Activated CD4-positive, alpha-beta memory T cell treated with anti-CD3 and anti-CD28 coated beads for 36 hours (primary cell): ENCODE measurements at regions not wholly inside any gene's neighbourhood (a gene's known extent, or its start where the extent isn't known, plus 50 kb on each side); places are given as distances from the start of the nearest gene placed in this dataset.

Experiments
- CTCF ChIA-PET: fragments of 350-600 bp; sonication (Branson Sonifier 250); formaldehyde crosslinking; loops from one replicate; lab custom pipeline; 2021; ENCODE audit warnings: antibody characterized with exemption, inconsistent platforms; lab: Charles Lee
- POLR2A ChIA-PET: fragments of 350-600 bp; sonication (Branson Sonifier 250); formaldehyde crosslinking; loops from one replicate; lab custom pipeline; 2021; ENCODE audit warnings: antibody characterized with exemption; lab: Charles Lee
- DNase-seq: peaks from one replicate; pipeline ENCODE4 v3.0.0-alpha.2; 2020
- H3K27ac Mint-ChIP-seq: one replicate; pipeline ENCODE4 v1.8.0; 2021; ENCODE audit warnings: mixed read lengths
- H3K27me3 Mint-ChIP-seq: one replicate; pipeline ENCODE4 v1.8.0; 2021; ENCODE audit warnings: mixed read lengths
- H3K36me3 Mint-ChIP-seq: one replicate; pipeline ENCODE4 v1.8.0; 2021; ENCODE audit warnings: mixed read lengths
- H3K4me1 Mint-ChIP-seq: one replicate; pipeline ENCODE4 v1.8.0; 2021; ENCODE audit warnings: low read depth, mixed read lengths
- H3K4me3 Mint-ChIP-seq: one replicate; pipeline ENCODE4 v1.8.0; 2021; ENCODE audit warnings: mild to moderate bottlenecking, mixed read lengths
- H3K9me3 Mint-ChIP-seq: one replicate; pipeline ENCODE4 v1.8.0; 2021; ENCODE audit warnings: mixed read lengths
- intact Hi-C: fragments of 100-400 bp; cut with micrococcal nuclease; formaldehyde crosslinking; loops from one replicate; pipeline ENCODE4 v1.15.1; 2023

DNA sequence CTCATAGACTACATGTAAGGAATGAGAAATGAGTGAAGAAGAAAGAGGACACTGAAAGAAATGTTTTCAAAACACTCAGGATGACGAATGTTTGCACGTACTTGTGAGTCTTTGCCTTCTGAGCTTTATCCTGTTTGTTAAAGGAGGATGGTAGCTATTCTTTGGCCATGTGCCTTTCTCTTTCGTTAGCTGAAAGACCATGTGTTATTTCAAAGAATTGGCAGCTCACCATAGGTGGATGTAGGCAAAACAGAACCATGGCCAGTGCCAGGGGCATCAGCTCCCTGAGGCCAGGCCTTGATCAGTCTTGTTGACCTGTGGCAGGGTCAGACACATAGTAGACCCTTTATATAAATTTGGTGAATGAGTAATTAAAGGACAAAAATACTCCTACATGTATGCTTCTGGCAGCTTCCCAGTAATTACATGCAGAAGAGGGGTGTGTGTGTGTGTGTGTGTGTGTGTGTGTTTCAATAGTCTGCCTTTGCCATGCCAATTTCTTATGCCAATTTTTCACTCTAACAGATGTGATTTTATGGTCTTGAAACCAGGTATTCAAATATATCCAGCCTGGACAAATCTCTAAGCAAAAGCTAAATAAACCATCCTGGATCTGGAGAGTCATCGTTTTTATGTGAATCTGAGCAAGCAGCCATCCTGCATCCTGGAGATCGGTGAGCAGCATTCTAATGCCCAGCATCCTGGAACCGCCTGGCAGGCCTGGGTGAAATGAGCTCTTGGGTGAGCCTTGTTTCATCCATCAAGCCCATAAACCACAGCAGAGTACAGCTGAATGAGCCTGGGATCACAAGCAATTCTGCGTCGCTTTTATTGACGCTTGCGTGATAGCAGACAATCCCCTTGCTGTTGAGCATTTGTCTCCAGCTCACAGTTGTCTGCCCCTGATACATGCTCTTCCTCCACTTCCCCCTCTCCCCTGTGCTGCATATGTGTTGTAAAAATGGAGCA, 475.4 kb downstream of the MED10 start:
- Mint-ChIP-seq H3K4me1 (no peaks in the 10 kb centered on the region), H3K27me3 (no peaks in the 10 kb centered on the region), H3K9me3 (peaks cover 10% of the 10 kb centered on the region), H3K36me3 (no peaks in the 10 kb centered on the region), H3K27ac (no peak overlapping the region), H3K4me3 (no peak overlapping the region)
- no peak for DNase-seq
- CTCF ChIA-PET = interaction anchor here (0.6 kb wide), 1 partner anchor 1619 kb away, joined by 3 read pairs; no protein-coding TSS in a partner anchor
- intact Hi-C loops = no loop called here
- POLR2A ChIA-PET = no interaction called here

DNA sequence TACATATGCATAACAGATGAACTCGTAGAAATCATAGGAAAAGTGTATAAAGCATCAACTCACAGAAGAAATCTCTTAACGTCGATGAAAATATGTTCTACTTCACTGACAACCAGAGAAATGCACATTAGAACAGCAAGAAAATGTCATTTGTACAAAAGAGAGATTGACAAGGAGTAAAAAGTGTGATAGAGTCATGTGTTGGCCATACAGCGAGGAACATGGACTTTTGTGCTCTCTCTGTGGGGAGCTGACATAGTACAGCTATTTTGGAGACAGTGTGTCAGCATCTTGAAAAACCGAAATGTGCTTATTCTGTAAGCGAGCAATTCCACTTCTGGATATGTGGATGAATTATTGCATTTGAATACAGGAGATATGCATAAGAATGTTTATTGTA, 477.9 kb downstream of the ICE1 start:
- H3K27me3 Mint-ChIP-seq = peaks cover 2% of the 10 kb centered on the region
- CTCF ChIA-PET = no interaction called here
- no peaks in the 10 kb centered on the region for H3K4me1 Mint-ChIP-seq
- intact Hi-C loops = no loop called here
- no peak for DNase-seq
- POLR2A ChIA-PET = no interaction called here
- no peak overlapping the region for H3K4me3 Mint-ChIP-seq
- peaks cover 10% of the 10 kb centered on the region for H3K9me3 Mint-ChIP-seq
- no peaks in the 10 kb centered on the region for H3K36me3 Mint-ChIP-seq
- no peak overlapping the region for H3K27ac Mint-ChIP-seq

DNA sequence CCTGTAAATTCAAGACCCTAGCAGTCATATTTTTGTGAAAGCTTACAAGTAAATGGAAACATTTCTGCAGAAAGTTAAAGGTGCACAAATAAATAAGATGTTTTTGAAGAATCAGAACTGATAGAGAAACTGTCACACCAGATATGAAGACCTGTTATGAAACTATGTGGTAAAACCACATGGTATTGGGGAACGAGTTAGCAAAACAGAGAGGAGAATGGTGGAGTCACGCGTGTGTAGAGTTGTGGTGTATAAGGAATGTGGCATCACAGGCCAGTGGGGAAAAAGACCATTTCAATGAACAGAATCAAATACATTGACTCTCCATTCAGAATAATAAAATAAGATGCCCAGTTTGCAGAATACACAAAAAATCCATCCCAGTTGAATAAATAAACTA, 477.2 kb downstream of the ICE1 start:
- Mint-ChIP-seq H3K9me3 (peaks cover 10% of the 10 kb centered on the region), H3K27ac (no peak overlapping the region), H3K4me1 (no peaks in the 10 kb centered on the region), H3K27me3 (peaks cover 4% of the 10 kb centered on the region), H3K36me3 (no peaks in the 10 kb centered on the region), H3K4me3 (no peak overlapping the region)
- DNase-seq = no peak
- CTCF ChIA-PET = no interaction called here
- intact Hi-C loops = no loop called here
- POLR2A ChIA-PET = no interaction called here

DNA sequence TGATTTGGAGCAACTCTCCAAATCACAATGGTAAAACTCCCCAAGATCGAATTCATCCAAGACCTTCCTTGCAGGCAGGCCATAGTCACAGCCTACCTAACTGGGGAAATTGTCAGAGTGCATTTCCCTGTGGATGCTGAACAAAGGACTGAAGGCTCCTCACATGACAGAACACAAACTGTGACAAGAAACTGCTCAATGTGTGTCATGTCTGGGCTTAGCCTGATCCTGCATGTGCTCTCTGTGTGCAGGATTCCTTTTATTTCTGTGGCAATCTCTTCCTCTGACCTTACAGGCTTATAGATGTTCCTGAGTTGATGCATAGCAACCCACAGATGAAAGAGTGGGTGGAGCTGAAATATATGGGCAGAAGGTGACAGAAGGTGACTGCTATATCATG, 465.8 kb downstream of the ICE1 start:
- Mint-ChIP-seq H3K9me3 (no peaks in the 10 kb centered on the region), H3K27ac (no peak overlapping the region), H3K4me3 (no peak overlapping the region), H3K27me3 (peaks cover 6% of the 10 kb centered on the region), H3K4me1 (no peaks in the 10 kb centered on the region), H3K36me3 (no peaks in the 10 kb centered on the region)
- ChIA-PET CTCF (no interaction called here), POLR2A (no interaction called here)
- intact Hi-C loops = no loop called here
- no peak for DNase-seq

DNA sequence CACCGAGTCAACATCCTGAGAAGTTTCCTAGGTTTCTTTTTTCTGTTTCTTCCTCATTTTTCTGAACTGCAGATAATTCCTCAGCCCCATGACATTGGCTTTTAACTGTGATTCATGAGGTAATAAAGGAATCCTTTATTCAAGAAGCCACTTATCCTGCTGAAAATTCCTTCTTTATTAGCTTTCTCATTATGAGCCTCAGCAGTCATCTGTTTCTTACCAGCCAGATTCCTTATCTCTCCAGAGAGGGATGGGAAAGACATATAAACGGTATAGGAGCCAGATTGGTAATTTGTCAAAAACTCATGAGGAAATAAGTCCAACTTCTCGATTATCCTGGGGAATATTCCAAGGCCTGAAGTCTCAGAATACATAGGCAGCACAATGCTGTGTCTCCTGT, 465.4 kb downstream of the ICE1 start:
- ChIA-PET CTCF (no interaction called here), POLR2A (no interaction called here)
- Mint-ChIP-seq H3K36me3 (no peaks in the 10 kb centered on the region), H3K4me1 (no peaks in the 10 kb centered on the region), H3K9me3 (no peaks in the 10 kb centered on the region), H3K27ac (no peak overlapping the region), H3K27me3 (peaks cover 6% of the 10 kb centered on the region), H3K4me3 (no peak overlapping the region)
- no peak for DNase-seq
- intact Hi-C loops = no loop called here

DNA sequence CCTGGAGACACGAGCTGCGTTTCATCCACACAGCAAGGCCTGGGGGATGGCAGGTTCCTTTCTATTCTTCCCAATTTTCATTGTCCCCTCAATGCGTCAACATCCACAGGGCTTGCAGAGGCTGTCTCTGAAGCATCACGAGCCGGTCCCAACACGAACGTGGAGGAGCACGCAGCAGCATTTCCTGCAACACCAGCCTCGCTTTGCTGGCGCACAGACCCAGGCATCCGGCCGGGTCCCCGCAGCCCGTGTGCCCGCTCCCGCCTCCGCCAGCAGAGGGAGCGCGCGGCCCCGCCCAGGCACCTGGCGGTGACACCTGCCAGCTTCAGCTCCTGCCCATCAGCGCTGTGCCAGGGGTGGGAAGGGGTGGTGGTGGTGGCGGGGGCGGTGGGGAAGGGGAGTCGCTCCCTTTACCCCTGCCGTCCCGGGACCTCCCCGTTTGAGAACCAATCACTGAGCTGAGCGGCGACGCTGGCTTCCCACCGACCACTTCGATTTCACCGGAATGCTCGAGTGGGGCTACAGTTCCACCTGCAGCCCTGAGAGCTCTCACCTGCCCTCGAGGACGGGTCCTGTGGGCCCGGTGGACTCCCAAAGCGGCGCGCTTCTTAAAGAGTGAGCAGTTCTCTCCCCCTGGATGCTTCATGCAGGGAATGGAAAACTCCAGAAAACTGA, 464.5 kb downstream of the ICE1 start:
- Mint-ChIP-seq H3K27ac (no peak overlapping the region), H3K9me3 (no peaks in the 10 kb centered on the region), H3K4me1 (no peaks in the 10 kb centered on the region), H3K36me3 (no peaks in the 10 kb centered on the region), H3K27me3 (peaks cover 6% of the 10 kb centered on the region), H3K4me3 (no peak overlapping the region)
- ChIA-PET POLR2A (no interaction called here), CTCF (interaction anchor here (0.6 kb wide), 1 partner anchor 697 kb away, joined by 3 read pairs; no protein-coding TSS in a partner anchor)
- intact Hi-C loops = no loop called here
- DNase-seq = peak; percentile 54

DNA sequence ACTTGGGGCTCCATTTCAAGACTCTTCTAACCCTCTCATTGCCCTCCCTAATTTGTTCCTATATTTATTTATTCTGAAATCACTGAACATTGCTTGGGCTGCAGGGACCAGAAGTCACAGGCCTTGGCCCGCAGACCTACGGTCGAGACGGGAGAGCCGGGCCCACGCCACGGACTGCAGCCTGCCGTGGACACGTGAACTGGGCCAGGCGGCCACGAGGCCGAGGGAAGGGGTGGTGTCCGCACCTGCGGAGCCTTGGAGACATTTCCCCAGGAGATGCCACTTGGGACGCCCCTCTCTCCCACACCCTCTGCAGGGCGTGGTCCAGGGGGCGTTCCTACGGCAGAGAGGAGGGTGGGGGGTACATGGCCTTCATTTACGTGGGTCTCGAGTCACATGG, 463.9 kb downstream of the ICE1 start:
- Mint-ChIP-seq H3K36me3 (no peaks in the 10 kb centered on the region), H3K4me1 (no peaks in the 10 kb centered on the region), H3K4me3 (no peak overlapping the region), H3K27me3 (peaks cover 4% of the 10 kb centered on the region), H3K27ac (no peak overlapping the region), H3K9me3 (no peaks in the 10 kb centered on the region)
- CTCF ChIA-PET = interaction anchor here (0.6 kb wide), 1 partner anchor 697 kb away, joined by 3 read pairs; no protein-coding TSS in a partner anchor
- POLR2A ChIA-PET = no interaction called here
- no peak for DNase-seq
- intact Hi-C loops = no loop called here

DNA sequence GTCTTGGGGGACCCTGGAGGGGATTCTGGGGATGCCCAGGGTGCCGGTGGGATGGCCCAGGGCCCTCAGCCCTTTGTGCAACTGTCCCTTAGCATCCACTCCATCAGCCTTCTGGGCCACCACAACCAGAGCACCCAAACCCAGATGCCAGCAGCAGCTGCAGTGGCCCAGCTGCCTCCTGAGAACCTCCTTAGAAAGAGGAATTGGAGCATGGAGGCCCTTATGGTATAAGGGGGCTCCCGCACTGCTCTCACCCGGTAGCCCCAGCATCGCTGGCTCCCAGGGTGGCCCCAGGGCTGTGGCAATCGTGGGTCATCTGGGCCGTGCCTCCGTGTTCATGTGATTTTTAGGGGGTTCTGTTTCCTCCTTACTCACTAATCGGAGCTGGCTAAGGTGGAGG, 463.3 kb downstream of the ICE1 start:
- H3K4me3 Mint-ChIP-seq = no peak overlapping the region
- H3K4me1 Mint-ChIP-seq = no peaks in the 10 kb centered on the region
- H3K9me3 Mint-ChIP-seq = no peaks in the 10 kb centered on the region
- DNase-seq = no peak
- peaks cover 4% of the 10 kb centered on the region for H3K27me3 Mint-ChIP-seq
- ChIA-PET POLR2A (no interaction called here), CTCF (no interaction called here)
- H3K36me3 Mint-ChIP-seq = no peaks in the 10 kb centered on the region
- no peak overlapping the region for H3K27ac Mint-ChIP-seq
- intact Hi-C loops = no loop called here

DNA sequence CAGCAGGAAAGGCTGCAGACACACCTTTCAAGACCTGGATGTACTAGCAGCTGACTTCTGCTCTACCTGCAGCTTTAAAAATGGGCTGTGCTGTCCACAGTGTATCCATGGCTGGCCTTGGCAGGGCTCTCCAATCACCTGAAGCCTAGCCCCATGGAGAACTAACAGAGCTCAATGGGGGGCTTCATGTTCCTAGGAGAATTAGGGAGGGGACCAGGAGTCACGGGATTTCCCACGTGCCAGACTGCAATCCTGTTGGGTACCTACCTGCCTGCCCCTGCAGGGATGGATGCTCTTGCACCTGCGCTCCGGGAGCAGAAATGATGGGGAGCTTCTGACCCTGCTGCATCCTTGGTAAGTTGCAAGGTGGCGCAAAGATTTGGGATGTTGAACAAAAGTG, 462.1 kb downstream of the ICE1 start:
- Mint-ChIP-seq H3K4me3 (no peak overlapping the region), H3K36me3 (no peaks in the 10 kb centered on the region), H3K27ac (no peak overlapping the region), H3K9me3 (no peaks in the 10 kb centered on the region), H3K27me3 (peaks cover 8% of the 10 kb centered on the region), H3K4me1 (no peaks in the 10 kb centered on the region)
- ChIA-PET POLR2A (no interaction called here), CTCF (no interaction called here)
- intact Hi-C loops = no loop called here
- no peak for DNase-seq

DNA sequence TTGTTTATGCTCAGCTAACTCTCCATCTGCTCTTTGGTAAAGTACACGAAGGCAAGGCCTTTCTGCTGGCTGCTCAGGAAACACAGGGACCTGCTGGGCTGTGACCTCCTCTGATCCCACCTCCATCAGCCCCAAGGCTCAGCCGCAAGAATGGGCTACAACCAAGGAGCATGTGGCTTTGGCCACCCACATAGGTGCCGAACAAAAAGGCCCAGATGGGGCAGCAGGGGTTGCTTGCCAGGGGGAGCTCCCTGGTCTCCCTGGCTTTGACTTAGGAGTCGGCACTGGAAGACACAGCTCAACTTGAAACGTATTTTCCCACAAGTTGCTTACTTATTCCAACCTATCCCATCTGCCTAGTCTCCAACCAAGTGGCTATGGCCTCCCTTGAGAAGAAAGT, 461.1 kb downstream of the ICE1 start:
- peaks cover 14% of the 10 kb centered on the region for H3K27me3 Mint-ChIP-seq
- no peaks in the 10 kb centered on the region for H3K36me3 Mint-ChIP-seq
- DNase-seq = no peak
- H3K4me3 Mint-ChIP-seq = no peak overlapping the region
- H3K4me1 Mint-ChIP-seq = no peaks in the 10 kb centered on the region
- intact Hi-C loops = no loop called here
- CTCF ChIA-PET = no interaction called here
- POLR2A ChIA-PET = no interaction called here
- H3K27ac Mint-ChIP-seq = no peak overlapping the region
- H3K9me3 Mint-ChIP-seq = no peaks in the 10 kb centered on the region

DNA sequence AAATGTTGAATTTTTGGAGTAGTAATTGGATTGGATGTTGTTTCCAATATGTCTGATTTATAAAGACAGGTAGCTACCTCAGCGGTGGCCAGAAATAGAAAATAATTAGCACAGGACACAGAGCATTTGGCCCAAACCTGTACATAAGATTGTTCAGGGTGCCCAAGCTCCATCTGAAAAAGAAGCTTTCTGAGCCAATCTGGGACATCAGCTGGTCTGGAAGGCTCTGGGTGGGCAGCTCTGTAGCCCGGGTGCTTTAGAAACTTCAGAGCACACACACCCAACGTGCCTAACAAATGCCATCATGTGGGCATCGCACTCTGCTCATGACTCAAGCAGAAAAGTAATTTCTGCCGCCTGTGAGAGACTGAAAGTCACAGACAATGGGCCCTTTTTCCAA, 460.7 kb downstream of the ICE1 start:
- no peaks in the 10 kb centered on the region for H3K9me3 Mint-ChIP-seq
- H3K36me3 Mint-ChIP-seq = no peaks in the 10 kb centered on the region
- peaks cover 16% of the 10 kb centered on the region for H3K27me3 Mint-ChIP-seq
- no peak for DNase-seq
- no peak overlapping the region for H3K27ac Mint-ChIP-seq
- POLR2A ChIA-PET = no interaction called here
- no peaks in the 10 kb centered on the region for H3K4me1 Mint-ChIP-seq
- intact Hi-C loops = no loop called here
- CTCF ChIA-PET = no interaction called here
- H3K4me3 Mint-ChIP-seq = no peak overlapping the region

DNA sequence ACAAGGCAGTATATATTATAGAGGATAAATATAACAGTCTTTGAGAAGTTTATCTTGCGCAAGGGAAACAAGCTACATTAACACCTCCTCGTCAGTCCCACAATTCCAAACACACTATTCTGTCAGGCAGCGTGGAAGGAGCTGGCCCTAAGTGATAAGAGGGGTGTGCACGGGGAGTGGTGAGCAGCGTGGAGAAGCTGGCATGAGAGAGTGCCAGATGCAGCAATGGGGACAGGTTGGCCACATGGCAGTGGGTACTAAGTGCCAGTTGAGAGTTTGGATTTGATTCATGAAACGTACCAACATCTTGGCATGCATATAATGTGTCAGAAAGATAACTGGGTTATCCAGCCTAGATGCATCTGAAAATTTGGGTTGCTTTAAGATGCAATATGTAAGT, 460.2 kb downstream of the ICE1 start:
- no peaks in the 10 kb centered on the region for H3K36me3 Mint-ChIP-seq
- H3K27ac Mint-ChIP-seq = no peak overlapping the region
- no peaks in the 10 kb centered on the region for H3K9me3 Mint-ChIP-seq
- ChIA-PET CTCF (no interaction called here), POLR2A (no interaction called here)
- peaks cover 16% of the 10 kb centered on the region for H3K27me3 Mint-ChIP-seq
- DNase-seq = no peak
- intact Hi-C loops = no loop called here
- no peaks in the 10 kb centered on the region for H3K4me1 Mint-ChIP-seq
- H3K4me3 Mint-ChIP-seq = no peak overlapping the region
